HL-60 (cell line): ENCODE measurements at regions not wholly inside any gene's neighbourhood (a gene's known extent, or its start where the extent isn't known, plus 50 kb on each side); places are given as distances from the start of the nearest gene placed in this dataset.
"Not testable (repeated sequence)": the region's sequence is repeated elsewhere in the genome, so short reads cannot be mapped to it uniquely, and the experiment has no call there.

Experiments
- DNase-seq, 2 experiments: peaks; one replicate each; pipeline ENCODE4 v3.0.0-alpha.2; 2010 to 2020; ENCODE audit warnings: low read depth in 1 of 2, low spot score in 1 of 2
- H3K27ac ChIP-seq: fragments of 250-450 bp; sonication (Bioruptor Pico); replicated peaks from 2 replicates; pipeline ENCODE4 v1.5.1; 2020; ENCODE audit warnings: mild to moderate bottlenecking, moderate library complexity
- H3K27me3 ChIP-seq: fragments of 250-450 bp; sonication (Bioruptor Pico); 2 replicates; pipeline ENCODE4 v1.5.1; 2021; ENCODE audit warnings: mild to moderate bottlenecking, moderate library complexity; ENCODE audit not compliant: insufficient read depth, poor library complexity, severe bottlenecking
- H3K4me3 ChIP-seq: replicated peaks from 2 replicates; pipeline ENCODE4 v1.5.1; 2011; ENCODE audit warnings: mild to moderate bottlenecking, control low read depth, low read length; ENCODE audit not compliant: insufficient read depth
- CTCF ChIP-seq: IDR thresholded peaks from one replicate; pipeline ENCODE4 v1.5.1; 2011; ENCODE audit warnings: low read length, control low read depth, inconsistent platforms; ENCODE audit not compliant: insufficient read depth
- GABPA ChIP-seq: IDR thresholded peaks from 2 replicates; pipeline ENCODE4 v1.6.1; 2012; ENCODE audit warnings: low read depth
- POLR2AphosphoS5 ChIP-seq: IDR thresholded peaks from 2 replicates; pipeline ENCODE4 v1.6.1; 2012; ENCODE audit warnings: low read depth
- REST ChIP-seq: IDR thresholded peaks from 2 replicates; pipeline ENCODE4 v1.6.1; 2012; ENCODE audit warnings: low read depth; ENCODE audit not compliant: insufficient replicate concordance
- SPI1 ChIP-seq: IDR thresholded peaks from 2 replicates; pipeline ENCODE4 v1.6.1; 2012; ENCODE audit warnings: low read depth, mild to moderate bottlenecking, borderline replicate concordance

DNA sequence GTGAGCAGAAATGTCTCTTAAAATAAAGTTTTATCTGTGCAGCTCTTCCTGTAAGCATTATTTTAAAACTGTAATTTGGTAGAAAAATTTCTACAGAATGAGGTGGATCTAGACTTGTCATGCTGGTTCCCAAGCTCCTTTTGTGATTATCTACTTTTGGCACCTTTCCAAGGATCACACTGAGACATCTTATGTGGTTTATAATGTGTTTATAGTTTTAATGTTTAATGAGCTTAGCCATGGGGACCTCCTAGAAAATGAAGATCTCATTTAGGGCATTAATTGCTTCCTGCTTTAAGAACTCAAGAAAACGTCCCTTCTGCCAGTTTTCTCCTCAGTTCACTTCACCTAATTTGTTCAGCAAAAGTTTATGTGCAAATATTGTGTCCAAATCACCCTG is 468.4 kb downstream of the SUCLG1 start:
- Histone ChIP-seq H3K27ac (no peak overlapping the region), H3K4me3 (no peak overlapping the region), H3K27me3 (no peaks in the 10 kb centered on the region)
- DNase-seq: no peak
- no peak for TF ChIP-seq POLR2AphosphoS5
- TF ChIP-seq CTCF: no peak

- H3K27me3 ChIP-seq, DNase-seq, H3K27ac ChIP-seq, H3K4me3 ChIP-seq: not testable (repeated sequence)
Observed at GRCh38 chr2:83976628-83977027, 482.5 kb downstream of the SUCLG1 start.

DNA sequence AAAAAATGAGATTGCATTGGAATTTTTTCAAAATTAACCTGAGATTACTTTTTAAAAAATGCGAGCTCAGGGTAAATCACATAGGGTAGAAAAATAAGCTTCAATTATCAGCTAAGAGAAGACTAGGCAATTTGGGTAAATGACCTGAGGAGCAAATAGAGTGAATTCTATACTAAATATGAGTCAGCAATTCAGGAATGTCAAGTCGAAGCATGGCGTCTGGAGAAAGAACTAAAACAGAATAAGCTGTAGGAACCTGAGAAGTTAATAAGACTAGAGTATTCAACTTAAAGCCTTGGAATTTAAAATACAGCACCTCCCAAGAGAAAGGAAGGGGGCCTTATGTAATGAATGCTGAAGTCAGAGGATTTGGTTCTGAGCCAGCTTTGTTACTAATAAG is 487.0 kb downstream of the SUCLG1 start:
- Histone ChIP-seq H3K4me3 (no peak overlapping the region), H3K27ac (no peak overlapping the region), H3K27me3 (no peaks in the 10 kb centered on the region)
- no peak for DNase-seq
- TF ChIP-seq POLR2AphosphoS5 (no peak), CTCF (no peak), REST (no peak), SPI1 (no peak), GABPA (no peak)

DNA sequence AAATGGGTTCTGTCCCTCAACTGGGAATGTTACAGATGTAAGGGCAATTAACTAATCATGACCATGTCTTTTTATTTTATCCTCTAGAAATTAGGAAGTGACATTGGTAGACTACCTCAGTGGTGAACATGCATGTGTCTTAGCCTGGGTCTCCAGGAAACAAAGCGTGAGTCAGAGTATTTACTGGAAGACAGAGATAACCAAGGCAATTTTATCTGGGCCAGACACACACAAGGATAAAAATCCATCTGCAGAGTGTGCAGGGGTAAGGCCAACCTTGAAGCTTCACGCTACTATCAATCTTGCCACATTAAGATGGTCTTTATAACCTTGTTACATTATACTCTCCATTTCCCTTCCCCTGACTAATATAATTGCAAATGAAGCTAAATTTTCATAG is 487.5 kb downstream of the SUCLG1 start:
- Histone ChIP-seq H3K27me3 (no peaks in the 10 kb centered on the region), H3K27ac (no peak overlapping the region), H3K4me3 (no peak overlapping the region)
- TF ChIP-seq GABPA: no peak
- TF ChIP-seq SPI1: no peak
- no peak for TF ChIP-seq CTCF
- no peak for TF ChIP-seq REST
- no peak for DNase-seq
